HepG2 (cell line): ENCODE measurements at regions not wholly inside any gene's neighbourhood (a gene's known extent, or its start where the extent isn't known, plus 50 kb on each side); places are given as distances from the start of the nearest gene placed in this dataset.

Experiments used
- ELF1 ChIP-seq: sonication (generic); formaldehyde crosslinking; IDR thresholded peaks from 2 replicates; pipeline ENCODE4 v1.4.0; 2020; ENCODE audit warnings: missing genetic modification reagents
- FOXA1 ChIP-seq, 2 experiments: fragments of 450-650 bp in 1 of 2; sonication (generic) in 1 of 2; formaldehyde crosslinking in 1 of 2; IDR thresholded peaks; 2 replicates each; pipeline versions ENCODE4 v1.4.0 to v1.6.1; 2016 to 2020; ENCODE audit warnings: missing genetic modification reagents in 1 of 2
- FOXK1 ChIP-seq: sonication (generic); formaldehyde crosslinking; IDR thresholded peaks from 2 replicates; pipeline ENCODE4 v1.4.0; 2020; ENCODE audit warnings: low read depth, missing genetic modification reagents, borderline replicate concordance
- GABPB1 ChIP-seq: IDR thresholded peaks from 2 replicates; pipeline ENCODE4 v1.6.1; 2016; ENCODE audit warnings: mild to moderate bottlenecking, missing genetic modification reagents, moderate library complexity, missing compliant biosample characterization
- MXI1 ChIP-seq: IDR thresholded peaks from 3 replicates; pipeline ENCODE4 v1.6.1; 2012; ENCODE audit warnings: low read depth, low read length, inconsistent platforms, borderline replicate concordance
- PRPF4 ChIP-seq: fragments of 200-400 bp; formaldehyde crosslinking; IDR thresholded peaks from 2 replicates; pipeline ENCODE4 v1.6.1; 2016; ENCODE audit warnings: low read length, low read depth; ENCODE audit not compliant: poor library complexity, severe bottlenecking
- SP5 ChIP-seq: IDR thresholded peaks from 2 replicates; pipeline ENCODE4 v1.6.1; 2016; ENCODE audit warnings: low read depth, borderline replicate concordance
- ZNF232 ChIP-seq: sonication (generic); formaldehyde crosslinking; IDR thresholded peaks from 2 replicates; pipeline ENCODE4 v1.4.0; 2020; ENCODE audit warnings: missing genetic modification reagents, borderline replicate concordance
- ZNF546 ChIP-seq: sonication (generic); formaldehyde crosslinking; conservative IDR thresholded peaks from 2 replicates; pipeline ENCODE4 v1.8.1; 2023; ENCODE audit warnings: mild to moderate bottlenecking, missing genetic modification reagents
- ZZZ3 ChIP-seq: sonication (generic); formaldehyde crosslinking; IDR thresholded peaks from 2 replicates; pipeline ENCODE4 v1.4.0; 2020; ENCODE audit warnings: missing genetic modification reagents, mild to moderate bottlenecking, borderline replicate concordance
- TF ChIP-seq, protein P1 (sequence below): sonication (generic); formaldehyde crosslinking; IDR thresholded peaks from 2 replicates; pipeline ENCODE4 v1.4.0; 2020; ENCODE audit warnings: mild to moderate bottlenecking, missing genetic modification reagents
- TF ChIP-seq, protein P2 (sequence below): IDR thresholded peaks from 2 replicates; pipeline ENCODE4 v1.6.1; 2012; ENCODE audit warnings: low read length, improper control_type of control experiment
- TF ChIP-seq, protein P3 (sequence below): sonication (generic); formaldehyde crosslinking; IDR thresholded peaks from 2 replicates; pipeline ENCODE4 v1.4.0; 2020; ENCODE audit warnings: missing genetic modification reagents

DNA sequence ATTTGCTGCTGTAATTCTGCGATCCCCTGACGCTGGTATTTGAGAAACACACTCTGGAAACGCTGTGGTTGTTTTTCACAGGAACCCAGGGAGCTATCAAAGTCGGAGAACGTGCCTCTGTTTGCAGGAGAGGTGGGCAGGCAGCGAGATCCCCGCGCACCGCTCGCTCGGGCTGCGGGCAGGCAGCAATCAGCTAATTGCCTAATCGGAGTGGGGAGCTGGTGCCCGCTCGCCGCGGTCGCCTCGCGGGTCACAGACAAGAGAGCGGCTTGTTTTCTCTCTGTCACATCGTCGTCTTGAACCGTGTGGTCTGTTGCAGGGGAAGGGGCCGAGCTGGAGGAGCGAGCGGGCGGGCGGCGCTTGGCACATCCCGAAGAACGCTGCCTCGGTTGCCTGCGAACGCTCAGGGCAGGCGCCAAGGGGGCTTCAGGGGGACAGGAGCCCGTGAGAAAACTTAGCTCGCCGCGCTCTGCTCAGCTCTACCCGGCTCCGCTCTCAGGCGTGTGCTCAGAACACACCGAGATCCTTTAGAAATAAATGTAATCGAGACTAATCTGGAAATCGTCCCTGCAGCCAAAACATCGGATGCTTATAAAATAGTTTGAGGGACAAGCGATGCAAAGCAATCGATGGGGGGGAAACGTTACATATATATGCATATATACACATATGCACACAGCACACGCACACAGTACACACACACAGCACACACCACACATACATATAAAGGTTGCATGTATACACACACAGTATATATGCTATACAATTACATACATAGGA, 93.6 kb upstream of the SMYD2 start:
- TF ChIP-seq FOXA1 (IDR thresholded peaks at IDR 0.05): no peak
- TF ChIP-seq FOXA1 (CRISPR knock-in tag; IDR thresholded peaks at IDR 0.05): no peak
- TF ChIP-seq, protein P1, sequence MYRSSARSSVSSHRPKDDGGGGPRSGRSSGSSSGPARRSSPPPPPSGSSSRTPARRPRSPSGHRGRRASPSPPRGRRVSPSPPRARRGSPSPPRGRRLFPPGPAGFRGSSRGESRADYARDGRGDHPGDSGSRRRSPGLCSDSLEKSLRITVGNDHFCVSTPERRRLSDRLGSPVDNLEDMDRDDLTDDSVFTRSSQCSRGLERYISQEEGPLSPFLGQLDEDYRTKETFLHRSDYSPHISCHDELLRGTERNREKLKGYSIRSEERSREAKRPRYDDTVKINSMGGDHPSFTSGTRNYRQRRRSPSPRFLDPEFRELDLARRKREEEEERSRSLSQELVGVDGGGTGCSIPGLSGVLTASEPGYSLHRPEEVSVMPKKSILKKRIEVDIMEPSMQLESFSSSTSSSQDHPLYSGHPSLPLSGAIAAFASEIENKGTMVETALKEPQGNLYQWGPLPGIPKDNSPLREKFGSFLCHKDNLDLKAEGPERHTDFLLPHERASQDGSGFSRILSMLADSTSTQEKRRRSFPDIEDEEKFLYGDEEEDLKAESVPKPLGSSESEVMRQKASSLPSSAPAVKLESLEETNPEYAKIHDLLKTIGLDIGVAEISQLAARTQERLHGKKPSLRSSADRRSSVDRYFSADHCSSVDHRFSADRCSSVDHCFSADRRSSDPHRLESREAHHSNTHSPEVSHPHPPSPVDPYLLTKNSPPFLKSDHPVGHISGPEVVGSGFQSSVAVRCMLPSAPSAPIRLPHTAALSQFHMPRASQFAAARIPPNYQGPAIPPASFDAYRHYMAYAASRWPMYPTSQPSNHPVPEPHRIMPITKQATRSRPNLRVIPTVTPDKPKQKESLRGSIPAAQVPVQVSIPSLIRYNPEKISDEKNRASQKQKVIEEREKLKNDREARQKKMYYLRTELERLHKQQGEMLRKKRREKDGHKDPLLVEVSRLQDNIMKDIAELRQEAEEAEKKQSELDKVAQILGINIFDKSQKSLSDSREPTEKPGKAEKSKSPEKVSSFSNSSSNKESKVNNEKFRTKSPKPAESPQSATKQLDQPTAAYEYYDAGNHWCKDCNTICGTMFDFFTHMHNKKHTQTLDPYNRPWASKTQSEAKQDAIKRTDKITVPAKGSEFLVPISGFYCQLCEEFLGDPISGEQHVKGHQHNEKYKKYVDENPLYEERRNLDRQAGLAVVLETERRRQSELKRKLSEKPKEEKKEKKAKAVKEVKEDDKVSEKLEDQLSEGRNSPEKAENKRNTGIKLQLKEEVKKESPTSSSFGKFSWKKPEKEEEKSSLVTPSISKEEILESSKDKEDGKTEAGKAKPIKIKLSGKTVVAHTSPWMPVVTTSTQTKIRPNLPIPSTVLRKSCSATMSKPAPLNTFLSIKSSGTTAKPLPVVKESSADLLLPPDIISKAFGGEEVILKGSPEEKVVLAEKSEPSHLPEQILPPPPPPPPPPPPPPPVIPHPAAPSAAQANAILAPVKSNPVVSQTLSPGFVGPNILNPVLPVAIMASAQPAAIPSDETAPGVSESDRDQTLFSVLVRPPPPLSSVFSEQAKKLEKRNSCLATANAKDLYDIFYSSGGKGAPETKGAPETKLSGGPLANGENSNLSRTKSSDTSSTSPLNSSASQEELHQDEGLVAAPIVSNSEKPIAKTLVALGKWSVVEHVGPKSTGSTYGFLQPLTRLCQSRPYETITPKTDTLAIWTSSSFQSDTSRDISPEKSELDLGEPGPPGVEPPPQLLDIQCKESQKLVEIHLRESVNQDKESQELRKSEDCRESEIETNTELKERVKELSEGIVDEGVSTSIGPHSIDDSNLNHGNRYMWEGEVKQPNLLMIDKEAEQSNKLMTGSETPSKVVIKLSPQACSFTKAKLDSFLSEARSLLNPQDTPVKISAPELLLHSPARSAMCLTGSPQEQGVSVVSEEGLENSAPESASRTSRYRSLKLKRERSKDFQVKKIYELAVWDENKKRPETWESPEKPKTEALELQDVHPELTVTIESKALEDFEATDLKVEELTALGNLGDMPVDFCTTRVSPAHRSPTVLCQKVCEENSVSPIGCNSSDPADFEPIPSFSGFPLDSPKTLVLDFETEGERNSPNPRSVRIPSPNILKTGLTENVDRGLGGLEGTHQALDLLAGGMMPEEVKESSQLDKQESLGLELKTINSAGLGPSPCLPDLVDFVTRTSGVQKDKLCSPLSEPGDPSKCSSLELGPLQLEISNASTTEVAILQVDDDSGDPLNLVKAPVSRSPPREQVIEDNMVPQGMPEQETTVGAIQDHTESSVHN: no peak
- no peak for TF ChIP-seq ZZZ3 (CRISPR knock-in tag)
- TF ChIP-seq ZNF546: no peak
- TF ChIP-seq FOXK1: no peak
- no peak for TF ChIP-seq SP5 (CRISPR knock-in tag)
- no peak for TF ChIP-seq ELF1 (CRISPR knock-in tag)
- TF ChIP-seq MXI1: no peak
- TF ChIP-seq GABPB1 (CRISPR knock-in tag): no peak
- TF ChIP-seq PRPF4: no peak
- TF ChIP-seq, protein P2, sequence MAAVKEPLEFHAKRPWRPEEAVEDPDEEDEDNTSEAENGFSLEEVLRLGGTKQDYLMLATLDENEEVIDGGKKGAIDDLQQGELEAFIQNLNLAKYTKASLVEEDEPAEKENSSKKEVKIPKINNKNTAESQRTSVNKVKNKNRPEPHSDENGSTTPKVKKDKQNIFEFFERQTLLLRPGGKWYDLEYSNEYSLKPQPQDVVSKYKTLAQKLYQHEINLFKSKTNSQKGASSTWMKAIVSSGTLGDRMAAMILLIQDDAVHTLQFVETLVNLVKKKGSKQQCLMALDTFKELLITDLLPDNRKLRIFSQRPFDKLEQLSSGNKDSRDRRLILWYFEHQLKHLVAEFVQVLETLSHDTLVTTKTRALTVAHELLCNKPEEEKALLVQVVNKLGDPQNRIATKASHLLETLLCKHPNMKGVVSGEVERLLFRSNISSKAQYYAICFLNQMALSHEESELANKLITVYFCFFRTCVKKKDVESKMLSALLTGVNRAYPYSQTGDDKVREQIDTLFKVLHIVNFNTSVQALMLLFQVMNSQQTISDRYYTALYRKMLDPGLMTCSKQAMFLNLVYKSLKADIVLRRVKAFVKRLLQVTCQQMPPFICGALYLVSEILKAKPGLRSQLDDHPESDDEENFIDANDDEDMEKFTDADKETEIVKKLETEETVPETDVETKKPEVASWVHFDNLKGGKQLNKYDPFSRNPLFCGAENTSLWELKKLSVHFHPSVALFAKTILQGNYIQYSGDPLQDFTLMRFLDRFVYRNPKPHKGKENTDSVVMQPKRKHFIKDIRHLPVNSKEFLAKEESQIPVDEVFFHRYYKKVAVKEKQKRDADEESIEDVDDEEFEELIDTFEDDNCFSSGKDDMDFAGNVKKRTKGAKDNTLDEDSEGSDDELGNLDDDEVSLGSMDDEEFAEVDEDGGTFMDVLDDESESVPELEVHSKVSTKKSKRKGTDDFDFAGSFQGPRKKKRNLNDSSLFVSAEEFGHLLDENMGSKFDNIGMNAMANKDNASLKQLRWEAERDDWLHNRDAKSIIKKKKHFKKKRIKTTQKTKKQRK: no peak
- TF ChIP-seq ZNF232 (CRISPR knock-in tag): no peak
- TF ChIP-seq, protein P3, sequence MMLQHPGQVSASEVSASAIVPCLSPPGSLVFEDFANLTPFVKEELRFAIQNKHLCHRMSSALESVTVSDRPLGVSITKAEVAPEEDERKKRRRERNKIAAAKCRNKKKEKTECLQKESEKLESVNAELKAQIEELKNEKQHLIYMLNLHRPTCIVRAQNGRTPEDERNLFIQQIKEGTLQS: no peak
